GM12873 (cell line): ENCODE measurements at regions not wholly inside any gene's neighbourhood (a gene's known extent, or its start where the extent isn't known, plus 50 kb on each side); places are given as distances from the start of the nearest gene placed in this dataset.
A peak's percentile ranks its signal among the peaks of the same experiment; 100 is the strongest.

Experiments used
- CTCF ChIP-seq: IDR thresholded peaks from 2 replicates; pipeline ENCODE4 v1.5.1; 2012; ENCODE audit warnings: low read depth, mild to moderate bottlenecking, moderate library complexity, low read length, control low read depth; ENCODE audit not compliant: insufficient read depth; ENCODE audit errors: missing control alignments

- no peak for TF ChIP-seq CTCF
These were observed 55.2 kb downstream of the GCC1 start for GRCh38 chr7:127530148-127530547.

- no peak for TF ChIP-seq CTCF
These were observed 57.8 kb downstream of the GCC1 start for GRCh38 chr7:127527561-127527960.

- TF ChIP-seq CTCF: no peak
These were observed 59.4 kb downstream of the GCC1 start for GRCh38 chr7:127525866-127526480.

- TF ChIP-seq CTCF: no peak
These were observed 69.1 kb downstream of the GCC1 start for GRCh38 chr7:127516320-127516719.

- TF ChIP-seq CTCF: peak; percentile 51
These were observed 70.9 kb downstream of the GCC1 start for GRCh38 chr7:127514499-127514898.

- TF ChIP-seq CTCF: no peak
These were observed 72.1 kb downstream of the GCC1 start for GRCh38 chr7:127513311-127513710.

- TF ChIP-seq CTCF: no peak
These were observed 72.7 kb downstream of the GCC1 start for GRCh38 chr7:127512663-127513062.
